LoVo (cell line): ENCODE measurements at regions not wholly inside any gene's neighbourhood (a gene's known extent, or its start where the extent isn't known, plus 50 kb on each side); places are given as distances from the start of the nearest gene placed in this dataset.
A peak's percentile ranks its signal among the peaks of the same experiment; 100 is the strongest.

ENCODE experiments used
- DNase-seq: peaks from one replicate; pipeline ENCODE4 v3.0.0-alpha.2; 2016; ENCODE audit warnings: low spot score

DNA sequence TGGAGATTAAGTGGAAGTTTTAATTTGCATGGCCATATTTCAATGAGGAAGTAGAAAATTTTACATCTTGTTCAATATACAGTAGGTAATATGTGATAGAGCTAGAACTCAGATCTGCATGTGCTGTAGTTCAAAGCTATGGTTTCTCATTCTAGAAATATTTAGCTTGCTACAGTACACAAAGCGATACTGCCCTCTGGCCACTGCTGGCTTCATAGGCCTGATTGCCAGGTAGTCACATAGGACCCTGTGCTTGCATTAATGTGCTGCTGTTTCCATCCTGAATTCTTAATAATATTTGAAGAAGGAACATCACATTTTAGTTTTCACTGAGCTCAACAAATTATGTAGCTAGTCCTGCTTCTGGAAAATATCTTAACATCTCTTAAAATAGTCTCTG is 87.0 kb downstream of the PLSCR2 start:
- no peak for DNase-seq

DNA sequence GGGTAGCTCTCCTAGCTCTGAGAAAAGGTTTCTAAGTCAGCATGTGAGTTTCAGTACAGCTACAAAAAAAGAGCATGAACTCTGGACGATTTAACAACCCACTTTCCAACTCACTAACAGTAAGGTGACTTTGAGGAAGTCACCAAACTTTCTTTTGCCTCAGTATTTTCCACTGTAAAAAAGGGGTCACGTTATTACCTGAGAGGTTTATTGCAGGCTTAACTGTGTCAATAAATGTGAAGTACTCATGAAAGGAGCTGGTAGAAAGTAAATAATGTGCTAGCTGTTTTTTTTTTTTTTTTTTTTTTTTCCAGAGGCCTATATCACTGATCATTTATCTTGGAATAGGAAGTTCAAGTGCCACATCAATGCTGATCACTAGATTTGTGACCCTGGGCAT is 89.3 kb downstream of the PLSCR2 start:
- DNase-seq: no peak

DNA sequence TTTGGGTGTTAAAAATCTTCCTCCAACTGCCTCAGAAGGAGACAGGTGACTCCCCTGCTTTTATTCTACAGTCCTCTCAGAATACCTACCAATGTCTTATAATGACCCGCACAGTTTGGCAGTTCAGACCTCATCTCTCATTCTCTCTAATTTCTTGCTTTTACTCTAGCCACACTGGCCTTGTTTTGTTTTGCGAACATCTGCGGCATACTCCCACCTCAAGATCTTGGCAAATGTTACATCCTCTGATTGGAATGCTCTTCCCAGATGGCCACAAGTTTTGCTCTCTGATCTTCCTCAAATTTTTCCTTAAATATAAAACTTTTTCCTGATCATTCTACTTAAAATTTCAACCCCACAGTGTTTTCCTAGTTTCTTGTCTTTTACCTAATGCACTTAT is 94.1 kb downstream of the PLSCR2 start:
- DNase-seq: no peak

DNA sequence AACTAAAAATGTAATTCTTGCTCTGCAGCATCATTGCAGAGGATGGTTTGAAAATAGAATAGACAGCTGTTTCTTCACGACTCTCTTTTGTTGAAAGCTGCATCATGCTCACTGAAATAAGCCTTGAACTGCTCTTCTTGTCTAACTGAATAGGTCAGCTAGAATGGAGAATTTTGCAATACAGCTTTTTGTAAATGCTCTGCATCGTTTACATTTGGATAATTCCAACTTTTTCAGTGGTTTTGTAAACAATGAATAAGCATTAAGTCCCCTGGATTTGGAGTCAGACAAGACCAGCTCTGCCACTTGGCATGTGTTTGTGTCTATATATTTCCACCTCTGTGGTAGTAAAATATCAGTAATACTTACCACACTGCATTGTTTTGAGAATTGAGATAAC is 95.2 kb downstream of the PLSCR2 start:
- no peak for DNase-seq

DNA sequence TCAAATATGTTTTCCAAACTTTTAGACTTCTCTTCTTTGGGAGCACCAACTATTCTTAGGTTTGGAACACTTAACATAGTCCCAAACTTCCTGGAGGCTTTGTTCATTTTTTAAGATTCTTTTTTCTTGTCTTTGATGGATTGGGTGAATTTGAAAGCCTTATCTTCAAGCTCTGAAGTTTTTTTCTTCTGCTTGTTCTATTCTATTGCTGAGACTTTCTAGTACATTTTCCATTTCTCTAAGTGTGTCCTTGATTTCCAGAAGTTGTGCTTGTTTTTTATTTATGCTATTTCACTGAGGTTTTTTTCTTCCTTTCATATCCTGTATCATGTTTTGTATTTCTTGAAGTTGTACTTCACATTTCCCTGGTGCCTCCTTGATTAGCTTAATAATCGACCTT is 97.5 kb downstream of the PLSCR2 start:
- DNase-seq: no peak

DNA sequence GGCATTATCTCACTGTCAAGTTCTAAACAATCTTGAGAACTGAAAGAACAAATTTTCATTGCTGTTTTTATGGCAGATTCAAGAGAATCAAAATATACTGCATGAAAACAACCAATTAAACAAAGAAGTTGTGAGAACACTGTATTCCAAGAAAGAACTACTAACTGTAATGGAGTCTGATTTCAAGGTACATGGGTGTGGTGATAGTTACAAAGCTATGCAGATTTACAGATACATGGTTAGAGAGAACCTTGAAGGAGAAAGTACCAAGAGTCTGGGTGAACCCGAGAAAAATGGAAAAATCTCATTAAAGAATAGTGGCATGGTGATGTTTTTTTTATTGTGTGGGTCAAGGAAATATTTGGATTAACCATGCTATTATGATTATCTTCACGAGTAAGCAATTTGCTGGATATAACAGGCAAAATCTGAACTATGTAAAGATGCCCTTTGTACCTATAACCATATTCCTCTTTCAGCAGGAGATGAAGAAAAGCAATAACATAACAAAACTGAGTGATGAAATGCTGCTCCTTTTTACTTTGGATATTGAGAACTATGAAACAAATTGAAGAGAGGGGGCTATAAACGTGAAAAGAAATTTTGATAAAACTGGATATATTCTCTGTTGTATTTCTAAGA is 100.4 kb downstream of the PLSCR2 start:
- DNase-seq: no peak

DNA sequence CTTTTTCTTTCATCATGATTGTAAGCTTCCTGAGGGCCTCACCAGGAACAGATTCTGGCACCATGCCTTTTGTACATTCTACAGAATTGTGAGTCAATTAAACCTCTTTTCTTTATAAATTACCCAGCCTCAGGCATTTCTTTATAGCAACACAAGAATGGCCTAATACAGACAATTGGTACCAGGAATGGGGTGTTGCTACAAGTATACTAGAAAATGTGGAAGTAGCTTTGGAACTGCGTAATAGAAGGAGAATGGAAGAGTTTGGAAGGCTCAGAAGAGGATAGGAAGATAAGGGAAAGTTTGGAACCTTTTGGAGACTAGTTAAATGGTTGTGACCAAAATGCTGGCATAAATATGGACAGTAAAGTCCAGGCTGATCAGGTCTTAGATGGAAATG is 108.9 kb upstream of the PLSCR4 start:
- DNase-seq: no peak

DNA sequence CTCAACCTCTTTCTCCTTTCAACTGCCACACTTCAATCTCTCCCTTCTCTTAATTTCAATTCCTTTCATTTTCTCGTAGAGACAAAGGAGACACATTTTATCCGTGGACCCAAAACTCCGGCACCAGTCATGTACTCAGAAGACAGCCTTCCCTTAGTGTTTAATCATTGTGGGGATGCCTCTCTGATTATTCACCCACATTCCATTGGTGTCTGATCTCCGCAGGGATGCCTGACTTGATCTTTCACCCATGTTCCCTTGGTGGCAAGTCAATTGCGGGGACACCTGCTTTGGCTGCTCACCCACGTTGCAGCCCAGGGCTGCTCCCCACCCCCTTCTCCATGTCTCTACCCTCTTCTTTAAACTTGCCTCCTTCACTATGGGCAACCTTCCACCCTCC is 103.5 kb upstream of the PLSCR4 start:
- peak; percentile 18 for DNase-seq

DNA sequence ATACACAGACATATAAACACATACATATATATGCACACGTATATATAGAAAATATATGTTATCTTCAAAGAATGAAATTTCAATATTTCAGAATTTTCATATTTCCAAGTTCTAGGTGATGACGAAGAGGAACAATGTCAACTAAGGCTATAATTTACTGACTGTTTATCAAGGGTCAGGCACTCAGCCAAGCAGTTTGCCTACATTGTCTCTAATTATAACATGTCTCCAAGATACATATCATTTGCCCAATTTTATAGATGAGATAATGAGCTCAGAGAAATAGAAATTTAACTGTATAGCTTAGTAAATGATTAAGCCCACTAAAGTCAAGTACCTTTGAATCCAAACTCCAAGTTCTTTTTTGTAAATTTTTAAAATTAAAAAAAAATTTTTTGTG is 99.9 kb upstream of the PLSCR4 start:
- DNase-seq: no peak

DNA sequence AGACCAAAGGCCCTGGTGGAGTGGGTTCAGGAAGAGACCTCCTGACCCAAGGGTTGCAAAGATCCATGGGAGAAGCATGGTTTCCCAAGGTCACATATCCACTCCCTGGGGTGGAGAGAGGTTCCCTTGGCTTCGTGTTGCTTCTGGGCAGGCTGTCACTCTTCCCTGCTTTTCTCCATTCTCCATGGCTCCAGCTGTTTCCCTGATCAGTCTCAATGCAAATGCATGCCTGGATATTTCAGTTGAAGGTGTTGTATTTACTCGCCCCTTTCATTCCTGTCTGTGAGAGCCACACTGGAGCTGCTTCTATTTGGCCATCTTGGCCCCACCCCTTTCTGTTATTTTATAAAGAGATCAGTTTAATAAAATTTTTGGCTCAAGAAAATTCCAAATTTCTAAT is 95.0 kb upstream of the PLSCR4 start:
- no peak for DNase-seq

DNA sequence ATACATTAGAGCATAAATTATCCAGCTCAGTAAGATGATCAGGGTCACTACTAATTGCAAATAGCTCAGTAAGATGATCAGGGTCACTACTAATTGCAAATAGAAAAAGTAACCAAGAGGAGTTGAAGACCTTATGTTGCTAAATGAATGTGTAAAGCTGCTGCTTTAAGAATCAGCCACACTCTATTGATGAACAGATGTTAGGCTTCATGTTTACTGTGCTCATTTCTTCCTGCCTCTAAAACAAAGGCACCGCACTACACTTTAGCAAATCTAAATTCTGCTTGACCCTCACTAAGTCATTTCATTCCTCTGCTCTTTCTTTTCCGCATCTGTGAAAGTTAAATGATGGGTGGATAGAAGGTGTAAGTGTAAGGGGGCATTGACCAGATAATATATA is 92.6 kb upstream of the PLSCR4 start:
- no peak for DNase-seq

DNA sequence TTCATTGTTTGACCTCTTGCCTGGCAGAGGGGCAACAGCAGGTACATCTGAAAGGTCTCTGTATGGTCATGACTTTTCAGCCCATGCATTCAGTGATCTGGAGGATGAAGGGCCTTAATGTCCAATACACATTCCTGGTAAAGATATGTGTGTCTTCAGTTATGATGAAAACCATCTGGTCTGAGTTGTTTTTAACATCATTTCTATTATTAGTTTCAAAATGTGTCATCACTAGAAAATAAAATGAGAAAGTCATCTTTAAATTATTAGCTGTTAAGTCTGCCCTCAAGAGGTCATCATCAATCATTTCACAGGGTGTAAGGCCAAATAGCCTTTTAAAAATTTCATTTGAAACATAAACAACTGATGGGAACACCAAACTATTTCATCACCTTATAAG is 92.1 kb upstream of the PLSCR4 start:
- no peak for DNase-seq

DNA sequence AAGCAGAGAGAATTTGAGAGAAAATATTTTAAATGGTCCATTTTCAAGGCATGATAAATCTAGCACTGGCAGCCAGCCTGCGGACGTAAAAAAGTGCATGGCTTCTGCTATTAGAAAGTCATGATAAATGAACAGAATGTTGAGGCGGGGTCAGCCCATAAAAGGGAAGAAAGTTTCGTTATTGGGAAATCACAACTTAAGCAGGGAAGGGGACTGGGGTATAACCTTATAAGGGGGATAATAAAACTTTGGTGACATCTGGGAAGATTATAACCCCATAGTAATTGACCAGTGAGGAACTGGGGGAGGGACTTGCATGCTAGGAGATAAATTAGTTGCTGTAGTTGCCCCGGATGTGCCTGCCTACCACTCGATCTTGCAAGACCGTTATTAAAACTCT is 88.4 kb upstream of the PLSCR4 start:
- DNase-seq: no peak

DNA sequence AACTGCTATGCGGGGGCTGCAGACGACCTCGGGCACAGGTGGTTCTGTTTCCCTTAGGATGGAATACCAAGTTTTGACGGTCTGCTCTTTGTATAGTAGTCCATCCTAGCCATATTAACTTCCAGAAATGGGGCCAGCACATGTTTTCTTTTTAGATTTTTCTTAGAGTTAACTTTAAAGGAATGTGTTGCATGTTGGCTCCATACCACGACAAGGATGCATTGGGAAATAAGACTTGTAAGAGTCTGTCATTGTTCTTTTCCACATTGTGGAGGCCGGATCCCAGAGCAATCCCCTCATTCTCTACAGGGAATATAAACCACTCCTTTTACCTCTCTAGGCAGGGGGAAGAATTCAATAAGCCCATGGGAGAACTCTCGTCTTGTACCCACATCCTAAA is 87.1 kb upstream of the PLSCR4 start:
- no peak for DNase-seq

DNA sequence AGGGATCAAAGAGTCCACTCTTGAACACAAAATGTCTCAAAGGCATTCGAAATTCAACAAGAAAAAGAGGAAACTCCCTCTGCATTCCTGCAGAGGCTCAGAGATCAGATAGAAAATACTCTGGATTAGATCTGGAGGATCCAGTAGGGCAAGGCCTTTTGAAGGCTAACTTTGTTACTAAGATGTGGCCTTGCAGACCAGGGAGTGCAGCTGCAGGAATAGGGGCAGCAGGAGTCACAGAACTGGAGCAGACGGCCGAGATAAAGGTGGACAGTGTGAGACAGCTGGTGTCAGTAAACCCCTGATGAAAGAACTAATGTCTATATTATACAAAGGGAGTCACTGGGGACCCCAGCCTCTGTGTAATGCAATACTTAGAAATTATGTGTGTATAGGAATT is 84.5 kb upstream of the PLSCR4 start:
- no peak for DNase-seq

DNA sequence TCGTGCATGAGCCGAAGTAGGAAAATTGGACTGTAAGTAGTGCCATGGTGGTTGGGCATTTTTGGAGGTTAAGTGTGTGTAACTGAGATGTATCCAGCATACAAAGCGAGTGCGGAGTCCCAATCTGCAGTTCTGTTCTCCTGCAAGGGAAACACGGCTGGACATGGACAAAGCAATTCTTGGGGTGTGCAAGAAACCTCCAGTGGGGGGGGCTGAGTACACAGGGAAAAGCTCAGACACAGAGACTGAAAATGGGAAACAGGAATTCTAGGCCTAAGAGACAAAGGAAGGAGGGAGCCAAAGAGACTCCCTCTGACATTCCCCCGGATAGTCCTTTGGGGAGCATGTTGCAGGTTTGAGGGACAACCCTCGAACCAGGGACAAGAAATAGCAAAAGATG is 83.2 kb upstream of the PLSCR4 start:
- DNase-seq: no peak

DNA sequence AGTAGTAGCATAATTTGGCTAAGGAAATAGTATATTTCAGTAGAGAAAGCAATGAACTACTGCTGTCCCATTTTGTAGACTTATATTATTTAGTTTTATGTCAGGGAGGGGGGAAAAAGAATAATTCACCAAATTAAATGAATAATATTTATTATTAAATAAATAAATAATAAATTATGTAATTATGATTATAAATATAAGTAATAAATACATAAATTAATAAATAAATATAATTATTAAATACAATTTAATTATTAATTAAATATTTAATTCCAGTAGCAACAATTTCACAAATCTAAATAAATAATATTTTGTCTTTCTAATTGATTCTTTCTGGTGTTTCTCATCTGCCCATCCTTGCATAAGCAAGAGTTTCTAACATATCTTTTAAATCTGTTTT is 81.1 kb upstream of the PLSCR4 start:
- DNase-seq: no peak

DNA sequence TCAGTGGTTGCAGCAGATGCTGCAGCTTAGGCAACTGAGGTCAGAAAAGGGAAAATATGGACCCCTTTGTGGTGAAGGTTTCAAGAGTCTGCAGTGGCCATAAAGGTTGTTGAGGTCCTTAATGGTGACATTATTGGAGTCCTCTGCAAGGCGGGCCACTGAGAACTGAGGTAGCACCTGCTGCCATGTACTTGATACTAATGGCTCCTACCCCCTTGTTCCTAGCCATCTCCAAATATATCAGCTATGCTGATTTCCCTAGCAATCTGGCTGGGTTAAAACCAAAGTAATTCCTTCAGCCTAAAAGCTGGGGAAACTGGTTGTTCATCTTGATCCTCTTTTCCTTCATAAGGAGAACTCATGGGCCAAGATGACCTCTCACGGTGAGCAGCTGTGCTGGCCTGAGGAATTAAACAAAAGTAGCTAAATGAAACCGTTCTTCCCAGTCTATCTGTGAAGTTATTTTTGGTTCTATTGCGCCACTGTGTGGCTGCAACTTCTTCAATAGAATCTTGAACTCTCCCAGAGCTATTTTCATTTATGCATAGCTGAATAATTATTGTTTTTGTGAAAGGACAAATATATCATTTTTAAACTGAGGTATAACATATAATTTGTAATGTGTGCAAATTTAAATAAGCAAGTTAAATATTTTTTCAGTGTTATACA is 76.1 kb upstream of the PLSCR4 start:
- DNase-seq: peak; percentile 32

DNA sequence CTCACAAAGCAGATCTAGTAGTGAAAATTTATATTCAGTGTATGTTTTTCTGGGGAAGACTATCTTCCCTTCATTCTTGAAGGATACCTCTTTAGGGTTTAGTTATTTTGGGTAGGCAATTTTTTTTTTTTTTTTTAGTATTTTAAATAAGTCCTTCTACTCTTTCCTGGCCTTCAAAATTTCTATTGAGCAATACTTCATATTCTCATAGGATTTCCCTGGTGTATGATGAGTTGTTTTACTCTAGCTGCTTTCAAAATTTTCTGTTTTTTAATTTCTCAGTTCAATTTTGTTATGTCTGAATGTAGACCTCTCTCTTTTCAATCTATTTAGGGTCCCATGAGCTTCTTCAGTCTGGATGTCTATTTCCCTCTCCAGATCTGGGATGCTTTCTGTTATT is 74.3 kb upstream of the PLSCR4 start:
- DNase-seq: no peak

DNA sequence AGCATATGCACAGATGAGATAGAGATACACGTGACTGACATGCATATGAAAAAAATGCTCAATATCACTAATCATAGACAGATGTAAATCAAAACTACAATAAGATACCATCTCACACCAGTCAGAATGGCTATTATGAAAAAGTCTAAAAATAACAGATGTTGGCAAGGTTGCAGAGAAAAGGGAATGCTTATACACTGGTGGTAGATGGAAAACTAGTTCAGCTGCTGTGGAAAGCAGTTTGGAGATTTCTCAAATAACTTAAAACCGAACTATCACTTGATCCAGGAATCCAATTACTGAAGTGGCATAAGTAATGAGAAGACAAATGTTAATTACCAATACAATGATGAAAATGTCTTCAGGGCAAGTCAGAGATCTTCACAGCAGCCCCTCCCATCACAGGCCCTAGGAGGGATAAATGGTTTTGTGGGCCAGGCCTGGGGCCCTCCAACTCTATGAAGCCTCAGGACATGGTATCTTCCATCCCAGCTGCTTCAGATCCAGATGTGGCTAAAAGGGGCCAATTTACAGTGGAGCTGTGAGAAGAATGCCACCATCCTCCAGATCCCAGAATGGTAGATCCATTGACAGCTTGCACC is 71.4 kb upstream of the PLSCR4 start:
- DNase-seq: no peak

DNA sequence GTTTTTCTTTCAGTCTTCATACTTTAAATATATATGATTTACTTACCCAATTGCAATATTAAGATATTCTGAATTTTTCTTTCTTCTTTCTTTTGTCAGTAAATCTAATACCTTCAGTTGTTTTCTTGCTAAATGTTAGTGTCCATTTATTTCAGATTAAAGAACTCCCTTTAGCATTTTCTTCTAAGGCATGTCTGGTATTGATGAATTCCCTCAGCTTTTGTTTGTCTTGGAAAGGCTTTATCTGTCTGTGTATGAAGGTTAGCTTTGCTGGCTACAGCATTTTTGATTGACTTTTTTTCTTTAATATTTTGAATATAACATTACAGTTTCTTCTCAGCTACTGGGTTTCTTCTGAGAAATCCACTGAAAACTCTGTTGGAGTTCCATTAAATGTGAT is 64.0 kb upstream of the PLSCR4 start:
- DNase-seq: no peak

DNA sequence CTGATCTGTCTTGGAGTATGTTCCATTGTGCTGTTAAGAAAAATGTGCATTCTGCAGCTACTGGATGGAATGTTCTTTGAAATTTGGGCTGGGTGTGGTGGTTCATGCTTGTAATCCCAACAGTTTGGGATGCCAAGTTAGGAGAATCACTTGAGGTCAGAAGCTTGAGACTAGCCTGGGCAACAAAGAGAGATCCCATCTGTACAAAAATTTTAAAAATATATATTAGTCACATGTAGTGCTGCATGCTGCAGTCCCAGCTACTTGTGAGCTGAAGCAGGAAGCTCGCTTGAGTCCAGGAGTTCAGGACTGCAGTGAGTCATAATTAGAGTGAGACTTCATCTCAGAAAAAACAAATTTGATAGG is 62.8 kb upstream of the PLSCR4 start:
- no peak for DNase-seq

DNA sequence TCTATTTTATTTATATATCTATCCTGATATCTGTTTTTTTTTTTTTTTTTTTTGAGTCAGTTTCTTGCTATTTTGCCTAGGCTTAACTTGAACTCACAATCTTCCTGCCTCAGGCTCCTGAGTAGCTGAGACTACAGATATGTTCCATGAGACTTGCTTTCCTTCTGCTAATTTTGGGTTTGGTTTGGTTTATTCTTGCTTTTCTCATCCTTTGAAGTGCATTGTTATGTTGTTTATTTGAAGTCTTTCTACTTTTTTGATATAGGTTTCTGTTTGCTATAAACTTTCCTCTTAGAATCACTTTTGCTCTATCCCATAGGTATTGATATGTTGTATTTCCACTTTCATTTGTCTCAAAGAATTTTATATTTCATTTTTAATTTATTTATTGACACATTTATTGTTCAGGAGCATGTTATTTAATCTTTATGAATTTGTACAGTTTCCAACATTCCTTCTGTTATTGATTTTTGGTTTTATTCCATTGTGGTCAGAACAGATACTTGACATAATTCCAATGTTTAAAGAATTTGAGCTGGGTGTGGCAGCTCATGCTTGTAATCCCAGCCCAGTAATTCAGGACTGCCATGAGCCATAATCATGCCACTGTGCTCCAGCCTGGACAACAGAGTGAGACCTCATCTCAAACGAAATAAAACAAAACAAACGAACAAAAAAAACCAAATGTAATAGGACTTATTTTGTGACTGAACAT is 62.3 kb upstream of the PLSCR4 start:
- DNase-seq: no peak
